IMR-90 (cell line): ENCODE measurements at regions not wholly inside any gene's neighbourhood (a gene's known extent, or its start where the extent isn't known, plus 50 kb on each side); places are given as distances from the start of the nearest gene placed in this dataset.
A peak's percentile ranks its signal among the peaks of the same experiment; 100 is the strongest.

Experiments
- ATAC-seq: fragments of 200-7000 bp; cut with Tn5 transposase; 2 replicates; pipeline ENCODE4 v1.9.1; 2020; ENCODE audit warnings: low read depth, mild to moderate bottlenecking, moderate library complexity
- BruUV-seq: library from RNA; stranded (reverse); fragments of 400-500 nt; replicated peaks from 2 replicates; lab custom pipeline; 2021; lab: Mats Ljungman, UMichigan
- CTCF ChIA-PET: fragments of 300-600 bp; formaldehyde crosslinking; extraction: SDS; loops from one replicate; lab custom pipeline; 2021; ENCODE audit warnings: antibody characterized with exemption; lab: Yijun Ruan, JAX
- POLR2A ChIA-PET: fragments of 300-600 bp; sonication (Branson Sonifier 250); formaldehyde crosslinking; loops from one replicate; lab custom pipeline; 2022; ENCODE audit warnings: antibody characterized with exemption; ENCODE audit not compliant: unreplicated experiment; lab: Charles Lee
- DNase-seq: peaks from one replicate; pipeline ENCODE4 v3.0.0; 2013
- H2AFZ ChIP-seq: replicated peaks from 2 replicates; pipeline ENCODE3; 2013; ENCODE audit warnings: low read length, mild to moderate bottlenecking; ENCODE audit not compliant: poor library complexity
- H2AK5ac ChIP-seq: 2 replicates; pipeline ENCODE4 v1.6.1; 2013; ENCODE audit warnings: low read depth, low read length, inconsistent platforms
- H2AK9ac ChIP-seq: replicated peaks from 2 replicates; pipeline ENCODE3; 2013; ENCODE audit warnings: mild to moderate bottlenecking, low read depth, low read length, moderate library complexity; ENCODE audit not compliant: poor library complexity
- H2BK120ac ChIP-seq: 2 replicates; pipeline ENCODE4 v1.6.1; 2013; ENCODE audit warnings: low read depth, low read length, inconsistent platforms
- H2BK15ac ChIP-seq: 3 replicates; pipeline ENCODE4 v1.6.1; 2013; ENCODE audit warnings: low read depth, low read length, inconsistent platforms
- H2BK20ac ChIP-seq: 2 replicates; pipeline ENCODE4 v1.6.1; 2013; ENCODE audit warnings: low read depth, mild to moderate bottlenecking, inconsistent platforms, low read length, moderate library complexity
- H2BK5ac ChIP-seq: 2 replicates; pipeline ENCODE4 v1.6.1; 2013; ENCODE audit warnings: mild to moderate bottlenecking, low read depth, low read length, inconsistent platforms; ENCODE audit not compliant: poor library complexity, severe bottlenecking
- H3K14ac ChIP-seq: replicated peaks from 2 replicates; pipeline ENCODE4 v1.6.1; 2013; ENCODE audit warnings: low read depth, low read length, inconsistent platforms
- H3K18ac ChIP-seq: 2 replicates; pipeline ENCODE4 v1.6.1; 2013; ENCODE audit warnings: low read depth, low read length, control low read depth
- H3K23ac ChIP-seq: 2 replicates; pipeline ENCODE4 v1.6.1; 2013; ENCODE audit warnings: low read depth, low read length, inconsistent platforms
- H3K27ac ChIP-seq: 2 replicates; pipeline ENCODE4 v1.5.1; 2013; ENCODE audit warnings: mild to moderate bottlenecking, control low read depth, low read length; ENCODE audit not compliant: insufficient read depth
- H3K27me3 ChIP-seq: 2 replicates; pipeline ENCODE4 v1.6.1; 2013; ENCODE audit warnings: low read length; ENCODE audit not compliant: control insufficient read depth, insufficient read depth
- H3K36me3 ChIP-seq: 2 replicates; pipeline ENCODE4 v1.6.1; 2013; ENCODE audit warnings: low read length, mixed read lengths; ENCODE audit not compliant: control insufficient read depth, insufficient read depth
- H3K4ac ChIP-seq: 2 replicates; pipeline ENCODE4 v1.6.1; 2013; ENCODE audit warnings: low read depth, low read length, inconsistent platforms
- H3K4me1 ChIP-seq: 2 replicates; pipeline ENCODE4 v1.6.1; 2013; ENCODE audit warnings: low read length, mixed read lengths; ENCODE audit not compliant: control insufficient read depth, insufficient read depth
- H3K4me2 ChIP-seq: 2 replicates; pipeline ENCODE4 v1.6.1; 2013; ENCODE audit warnings: low read depth, mild to moderate bottlenecking, control low read depth, low read length, moderate library complexity
- H3K4me3 ChIP-seq: 2 replicates; pipeline ENCODE4 v1.5.1; 2013; ENCODE audit warnings: low read depth, mild to moderate bottlenecking, control low read depth, low read length, moderate library complexity; ENCODE audit not compliant: insufficient read depth
- H3K56ac ChIP-seq: 2 replicates; pipeline ENCODE4 v1.6.1; 2013; ENCODE audit warnings: low read length, inconsistent platforms; ENCODE audit not compliant: insufficient read depth; ENCODE audit errors: extremely low read depth
- H3K79me1 ChIP-seq, 2 experiments: 2 replicates each; pipeline ENCODE4 v1.6.1; 2013; ENCODE audit warnings: low read length in 2 of 2, inconsistent platforms in 1 of 2, low read depth in 1 of 2
- H3K9ac ChIP-seq: 2 replicates; pipeline ENCODE4 v1.6.1; 2013; ENCODE audit warnings: low read depth, low read length, control low read depth
- H3K9me1 ChIP-seq: 2 replicates; pipeline ENCODE4 v1.6.1; 2013; ENCODE audit warnings: low read length, inconsistent platforms; ENCODE audit not compliant: insufficient read depth
- H3K9me3 ChIP-seq: 2 replicates; pipeline ENCODE4 v1.6.1; 2013; ENCODE audit warnings: low read length; ENCODE audit not compliant: control insufficient read depth, insufficient read depth
- H4K20me1 ChIP-seq: 2 replicates; pipeline ENCODE4 v1.6.1; 2013; ENCODE audit warnings: low read length, inconsistent platforms; ENCODE audit not compliant: insufficient read depth
- H4K5ac ChIP-seq: 2 replicates; pipeline ENCODE4 v1.6.1; 2013; ENCODE audit warnings: mild to moderate bottlenecking, low read depth, low read length, control low read depth
- H4K8ac ChIP-seq, 2 experiments: 2 replicates each; pipeline ENCODE4 v1.6.1; 2013; ENCODE audit warnings: low read depth in 2 of 2, low read length in 2 of 2, control low read depth in 1 of 2, inconsistent platforms in 1 of 2
- H4K91ac ChIP-seq: 2 replicates; pipeline ENCODE4 v1.6.1; 2013; ENCODE audit warnings: low read depth, low read length, inconsistent platforms; ENCODE audit not compliant: insufficient read depth
- BHLHE40 ChIP-seq: fragments of 150-350 bp; IDR thresholded peaks from 2 replicates; pipeline ENCODE4 v1.6.1; 2016; ENCODE audit warnings: mild to moderate bottlenecking, low read depth, low read length
- CEBPB ChIP-seq: IDR thresholded peaks from 2 replicates; pipeline ENCODE4 v1.6.1; 2012; ENCODE audit warnings: low read depth, low read length, improper control_type of control experiment
- CHD1 ChIP-seq: IDR thresholded peaks from 2 replicates; pipeline ENCODE4 v1.6.1; 2012; ENCODE audit warnings: low read depth, low read length, improper control_type of control experiment
- CTCF ChIP-seq: conservative IDR thresholded peaks from 2 replicates; pipeline ENCODE4 v1.5.1; 2012; ENCODE audit warnings: mild to moderate bottlenecking, low read depth, low read length, improper control_type of control experiment
- ELK1 ChIP-seq: fragments of 150-350 bp; IDR thresholded peaks from 2 replicates; pipeline ENCODE4 v1.6.1; 2016; ENCODE audit warnings: low read depth, mild to moderate bottlenecking, low read length, moderate library complexity, borderline replicate concordance
- MAFK ChIP-seq: IDR thresholded peaks from 2 replicates; pipeline ENCODE4 v1.6.1; 2012; ENCODE audit warnings: low read depth, low read length, improper control_type of control experiment
- NFE2L2 ChIP-seq: fragments of 150-350 bp; IDR thresholded peaks from 2 replicates; pipeline ENCODE4 v1.6.1; 2016; ENCODE audit warnings: low read depth, mild to moderate bottlenecking, low read length
- POLR2A ChIP-seq: IDR thresholded peaks from 2 replicates; pipeline ENCODE4 v1.6.1; 2012; ENCODE audit warnings: mild to moderate bottlenecking, low read depth, low read length
- RAD21 ChIP-seq: IDR thresholded peaks from 2 replicates; pipeline ENCODE4 v1.6.1; 2012; ENCODE audit warnings: low read length, improper control_type of control experiment
- RFX5 ChIP-seq: IDR thresholded peaks from 2 replicates; pipeline ENCODE4 v1.8.0; 2012; ENCODE audit warnings: low read depth, mild to moderate bottlenecking, low read length, moderate library complexity
- SMC3 ChIP-seq: fragments of 150-350 bp; IDR thresholded peaks from 2 replicates; pipeline ENCODE4 v1.6.1; 2016; ENCODE audit warnings: low read depth, mild to moderate bottlenecking, antibody characterized with exemption, low read length, moderate library complexity
- USF2 ChIP-seq: fragments of 150-350 bp; IDR thresholded peaks from 2 replicates; pipeline ENCODE4 v1.6.1; 2017; ENCODE audit warnings: mild to moderate bottlenecking, antibody characterized with exemption, low read length, low read depth
- WGBS, 2 experiments: methylation state at CpG; one replicate each; pipeline versions ENCODE4 v1.1.5 to v1.1.7; 2013; ENCODE audit warnings: missing lambda C conversion rate in 2 of 2; ENCODE audit not compliant: insufficient read length in 1 of 2; ENCODE audit errors: extremely low coverage in 2 of 2; 5-methylcytosine and 5-hydroxymethylcytosine counted together
- dilution Hi-C: fragments of 300-500 bp; cut with HindIII; formaldehyde crosslinking; loops from one replicate; pipeline ENCODE4 v1.14.3; 2018; ENCODE audit warnings: low sequenced_read_pairs; ENCODE audit not compliant: unreplicated experiment
- in situ Hi-C: fragments of 300-500 bp; cut with MboI; formaldehyde crosslinking; loops from 3 replicates; pipeline ENCODE4 v1.14.3; 2019; ENCODE audit warnings: low sequenced_read_pairs, inconsistent platforms, mixed read lengths
- intact Hi-C: fragments of 100-400 bp; cut with micrococcal nuclease; formaldehyde crosslinking; loops from 2 replicates; pipeline ENCODE4 v1.10.0; 2022

- in situ Hi-C loops, result no loop called here
- Histone ChIP-seq H4K91ac (no peak overlapping the region), H3K27ac (no peak overlapping the region), H2AK9ac (no peak overlapping the region), H3K18ac (no peak overlapping the region), H4K20me1 (no peaks in the 10 kb centered on the region), H3K9me3 (no peaks in the 10 kb centered on the region), H3K9me1 (no peaks in the 10 kb centered on the region), H4K5ac (no peak overlapping the region), H3K4me2 (peak overlapping the region; percentile 35; the same call in 1 of the 2 replicates), H3K27me3 (no peaks in the 10 kb centered on the region), H2BK15ac (no peak overlapping the region; the same call in 2 of the 3 replicates), H3K4me1 (no peaks in the 10 kb centered on the region; the same call in 1 of the 2 replicates), H3K56ac (no peak overlapping the region), H3K23ac (no peak overlapping the region), H2BK120ac (no peak overlapping the region), H3K4ac (no peak overlapping the region), H3K4me3 (no peak overlapping the region), H2AFZ (no peak overlapping the region), H3K14ac (no peak overlapping the region), H2BK20ac (no peak overlapping the region), H3K9ac (no peak overlapping the region), H4K8ac (no peak overlapping the region), H2BK5ac (no peak overlapping the region), H3K79me1 (no peaks in the 10 kb centered on the region), H3K36me3 (no peaks in the 10 kb centered on the region), H2AK5ac (no peak overlapping the region)
- no CpG with 5 or more reads among the region's 2 CpGs for WGBS, 2 experiments
- CTCF ChIA-PET, result no interaction called here
- no TSS peak for BruUV-seq
- peak; percentile 67 for ATAC-seq
- intact Hi-C loops, result no loop called here
- DNase-seq, result peak; percentile 88
- POLR2A ChIA-PET, result no interaction called here
- no peak for TF ChIP-seq POLR2A
- TF ChIP-seq RFX5, result no peak
- no peak for TF ChIP-seq CTCF
- TF ChIP-seq NFE2L2, result no peak
- TF ChIP-seq SMC3, result no peak
- peak; percentile 76 for TF ChIP-seq CEBPB
- no peak for TF ChIP-seq USF2
- TF ChIP-seq ELK1, result no peak
- no peak for TF ChIP-seq RAD21
- TF ChIP-seq BHLHE40, result peak; percentile 88
- TF ChIP-seq CHD1, result no peak
- no peak for TF ChIP-seq MAFK
- dilution Hi-C loops, result no loop called here
Measured at GRCh38 chr13:78160793-78161192, 242.2 kb upstream of the EDNRB start.
